ENCODE measurements at regions not wholly inside any gene's neighbourhood (a gene's known extent, or its start where the extent isn't known, plus 50 kb on each side); places are given as distances from the start of the nearest gene placed in this dataset.

- TF ChIP-seq POLR2A (IDR thresholded peaks at IDR 0.05; ENCODE audit: low read length) (no peak), GATA1 (IDR thresholded peaks at IDR 0.05; ENCODE audit: low read depth, low read length) (no peak)
Measured at GRCh38 chr13:40344270-40345148, 321.9 kb downstream of the FOXO1 start.

All from erythroblast (primary cell).